ENCODE measurements at regions not wholly inside any gene's neighbourhood (a gene's known extent, or its start where the extent isn't known, plus 50 kb on each side); places are given as distances from the start of the nearest gene placed in this dataset.
"Not testable (repeated sequence)": the region's sequence is repeated elsewhere in the genome, so short reads cannot be mapped to it uniquely, and the experiment has no call there.

- DNase-seq = peak in 1 of 14 donors; percentile 74
Measured at GRCh38 chr3:94716326-94717018, 653.6 kb downstream of the NSUN3 start.

- DNase-seq = no peak
Measured at GRCh38 chr3:94734206-94734605, 671.3 kb downstream of the NSUN3 start.

- DNase-seq = no peak
Measured at GRCh38 chr3:94735354-94735753, 672.5 kb downstream of the NSUN3 start.

- no peak for DNase-seq
Measured at GRCh38 chr3:94737116-94737515, 674.3 kb downstream of the NSUN3 start.

- no peak for DNase-seq
Measured at GRCh38 chr3:94739420-94739819, 676.6 kb downstream of the NSUN3 start.

- no peak for DNase-seq
Measured at GRCh38 chr3:94758751-94759150, 695.9 kb downstream of the NSUN3 start.

GRCh38 chr3:94772402-94772801, 709.5 kb downstream of the NSUN3 start:
- no peak for DNase-seq

- peak in 1 of 14 donors; percentile 72 for DNase-seq
Measured at GRCh38 chr3:94775746-94776145, 712.9 kb downstream of the NSUN3 start.

- peak in 1 of 14 donors; percentile 17 for DNase-seq
Measured at GRCh38 chr3:94776401-94776915, 713.6 kb downstream of the NSUN3 start.

GRCh38 chr3:94778289-94778688, 715.4 kb downstream of the NSUN3 start:
- no peak for DNase-seq

GRCh38 chr3:94778814-94779494, 716.1 kb downstream of the NSUN3 start:
- DNase-seq = no peak

GRCh38 chr3:94779699-94780098, 716.8 kb downstream of the NSUN3 start:
- no peak for DNase-seq

GRCh38 chr3:94784274-94784673, 721.4 kb downstream of the NSUN3 start:
- DNase-seq = no peak

- no peak for DNase-seq
Measured at GRCh38 chr3:94787066-94787465, 724.2 kb downstream of the NSUN3 start.

GRCh38 chr3:94787734-94788270, 724.9 kb downstream of the NSUN3 start:
- no peak for DNase-seq

- DNase-seq = no peak
Measured at GRCh38 chr3:94794563-94794962, 731.7 kb downstream of the NSUN3 start.

- DNase-seq = no peak
Measured at GRCh38 chr3:94799420-94800060, 736.7 kb downstream of the NSUN3 start.

GRCh38 chr3:94811836-94812235, 749.0 kb downstream of the NSUN3 start:
- DNase-seq = no peak

- DNase-seq = no peak
Measured at GRCh38 chr3:94821241-94821640, 758.4 kb downstream of the NSUN3 start.

GRCh38 chr3:94822298-94822697, 759.4 kb downstream of the NSUN3 start:
- DNase-seq = no peak

GRCh38 chr3:94846251-94846650, 783.4 kb downstream of the NSUN3 start:
- DNase-seq = not testable (repeated sequence)

- DNase-seq = no peak
Measured at GRCh38 chr3:94862703-94863102, 799.8 kb downstream of the NSUN3 start.

- DNase-seq = no peak
Measured at GRCh38 chr3:94869059-94869547, 806.2 kb downstream of the NSUN3 start.
